Prostate gland (tissue), 2 donors: ENCODE measurements at regions not wholly inside any gene's neighbourhood (a gene's known extent, or its start where the extent isn't known, plus 50 kb on each side); places are given as distances from the start of the nearest gene placed in this dataset.

Experiments
- DNase-seq: peaks from one replicate; pipeline ENCODE4 v3.0.0-alpha.2; 2019; ENCODE audit warnings: low spot score
- H3K27ac ChIP-seq, 2 donors: fragments of 200-600 bp; sonication (generic); 2 replicates each; pipeline ENCODE4 v1.5.1; 2017 to 2019
- H3K27me3 ChIP-seq: fragments of 200-600 bp; sonication (generic); replicated peaks from 2 replicates; pipeline ENCODE4 v1.5.1; 2019; ENCODE audit not compliant: insufficient read depth
- H3K36me3 ChIP-seq, 2 donors: fragments of 200-600 bp; sonication (generic); 1 replicate in 1 of 2; 2 replicates in 1 of 2; pipeline versions ENCODE4 v1.5.1 to v1.8.1; 2017 to 2019
- H3K4me1 ChIP-seq: fragments of 200-600 bp; sonication (generic); replicated peaks from 2 replicates; pipeline ENCODE4 v1.5.1; 2019
- H3K4me3 ChIP-seq, 2 donors: fragments of 200-600 bp; sonication (generic); 2 replicates each; pipeline ENCODE4 v1.5.1; 2017 to 2019
- H3K9me3 ChIP-seq: fragments of 200-600 bp; sonication (generic); 2 replicates; pipeline ENCODE4 v1.5.1; 2017
- POLR2A ChIP-seq: fragments of 450-650 bp; IDR thresholded peaks from one replicate; pipeline ENCODE4 v1.6.1; 2016; ENCODE audit warnings: antibody characterized with exemption, mild to moderate bottlenecking
- POLR2AphosphoS5 ChIP-seq: sonication (generic); formaldehyde crosslinking; IDR thresholded peaks from one replicate; pipeline ENCODE4 v1.6.1; 2017; ENCODE audit warnings: antibody characterized with exemption
- WGBS: methylation state at CpG from one replicate; pipeline ENCODE4 v1.1.5; 2018; 5-methylcytosine and 5-hydroxymethylcytosine counted together
- intact Hi-C: fragments of 100-400 bp; cut with DNase I; formaldehyde crosslinking; loops from one replicate; pipeline ENCODE4 v1.14.2; 2022
- TF ChIP-seq, protein P1 (sequence below), 4 experiments: fragments of 200-600 bp in 2 of 4; fragments of 450-650 bp in 2 of 4; sonication (generic) in 2 of 4; IDR thresholded peaks; 1 replicate in 3 of 4; 2 replicates in 1 of 4; pipeline ENCODE4 v1.5.1; 2016 to 2019; ENCODE audit warnings: antibody characterized with exemption in 4 of 4, mild to moderate bottlenecking in 2 of 4, moderate library complexity in 2 of 4

DNA sequence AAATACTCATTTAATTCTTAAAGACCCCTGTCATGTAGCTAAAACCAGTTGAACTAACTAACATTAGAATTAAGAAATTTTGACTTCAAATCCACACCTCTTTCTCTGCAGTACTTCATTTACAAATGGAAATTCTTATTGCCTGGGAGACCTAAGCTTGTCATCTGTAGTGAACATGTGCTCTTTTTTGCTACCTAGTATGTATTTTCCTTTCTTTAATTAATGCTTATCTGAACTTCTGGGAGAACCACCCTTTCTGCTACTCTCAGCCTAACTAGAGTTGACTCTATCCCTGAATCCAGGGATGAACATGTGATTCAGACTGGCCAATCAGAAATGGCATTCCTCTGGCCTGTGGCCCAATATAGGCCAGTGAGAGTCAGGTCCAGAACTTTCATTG is 75.9 kb upstream of the A1CF start:
- H3K4me3 ChIP-seq = no peak overlapping the region
- intact Hi-C loops = no loop called here
- no peak overlapping the region for H3K27ac ChIP-seq
- TF ChIP-seq, protein P1, sequence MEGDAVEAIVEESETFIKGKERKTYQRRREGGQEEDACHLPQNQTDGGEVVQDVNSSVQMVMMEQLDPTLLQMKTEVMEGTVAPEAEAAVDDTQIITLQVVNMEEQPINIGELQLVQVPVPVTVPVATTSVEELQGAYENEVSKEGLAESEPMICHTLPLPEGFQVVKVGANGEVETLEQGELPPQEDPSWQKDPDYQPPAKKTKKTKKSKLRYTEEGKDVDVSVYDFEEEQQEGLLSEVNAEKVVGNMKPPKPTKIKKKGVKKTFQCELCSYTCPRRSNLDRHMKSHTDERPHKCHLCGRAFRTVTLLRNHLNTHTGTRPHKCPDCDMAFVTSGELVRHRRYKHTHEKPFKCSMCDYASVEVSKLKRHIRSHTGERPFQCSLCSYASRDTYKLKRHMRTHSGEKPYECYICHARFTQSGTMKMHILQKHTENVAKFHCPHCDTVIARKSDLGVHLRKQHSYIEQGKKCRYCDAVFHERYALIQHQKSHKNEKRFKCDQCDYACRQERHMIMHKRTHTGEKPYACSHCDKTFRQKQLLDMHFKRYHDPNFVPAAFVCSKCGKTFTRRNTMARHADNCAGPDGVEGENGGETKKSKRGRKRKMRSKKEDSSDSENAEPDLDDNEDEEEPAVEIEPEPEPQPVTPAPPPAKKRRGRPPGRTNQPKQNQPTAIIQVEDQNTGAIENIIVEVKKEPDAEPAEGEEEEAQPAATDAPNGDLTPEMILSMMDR (IDR thresholded peaks at IDR 0.05) = no peak
- TF ChIP-seq POLR2AphosphoS5 (no peak), POLR2A (no peak)
- H3K4me1 ChIP-seq = no peaks in the 10 kb centered on the region
- no peaks in the 10 kb centered on the region for H3K9me3 ChIP-seq
- H3K27me3 ChIP-seq = no peaks in the 10 kb centered on the region
- DNase-seq = no peak
- H3K36me3 ChIP-seq = no peaks in the 10 kb centered on the region

- 72% methylated on average over 1 of the region's 1 CpG for WGBS
Measured at GRCh38 chr10:50963063-50963462, 77.6 kb upstream of the A1CF start.

DNA sequence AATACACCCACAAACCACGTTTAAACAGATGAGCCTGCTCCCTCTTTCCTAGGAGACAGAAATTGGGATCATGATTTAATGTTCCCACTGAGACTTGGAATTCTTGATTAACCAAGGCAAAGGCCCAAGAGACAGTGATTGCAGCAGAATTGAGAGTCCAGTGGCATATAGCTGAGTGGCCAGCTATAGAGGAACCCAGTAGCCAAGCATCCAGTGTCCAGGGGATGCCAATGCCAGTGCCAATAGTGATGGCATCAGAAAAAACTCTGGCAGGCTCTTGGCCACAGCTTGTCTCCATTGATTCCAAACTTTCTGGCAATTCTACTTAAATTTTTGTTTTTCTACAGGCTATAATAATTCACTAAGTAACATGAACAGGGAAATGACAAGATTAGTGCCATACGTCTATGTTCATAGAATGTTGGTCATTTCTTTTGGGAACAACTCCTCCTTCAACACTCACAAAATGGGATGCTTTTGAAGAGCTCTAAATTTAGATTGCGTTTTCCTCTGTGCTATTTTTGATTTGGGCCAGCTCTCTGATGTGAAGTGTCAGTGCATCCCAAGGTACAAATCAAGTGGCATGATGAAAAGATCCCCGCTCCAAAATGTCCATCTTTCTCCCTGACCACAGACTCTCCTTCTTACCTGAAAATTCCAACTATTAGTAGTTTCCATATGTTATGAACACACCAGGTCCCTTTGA is 83.1 kb upstream of the A1CF start:
- Histone ChIP-seq H3K27ac (no peak overlapping the region), H3K9me3 (no peaks in the 10 kb centered on the region), H3K4me3 (no peak overlapping the region), H3K36me3 (no peaks in the 10 kb centered on the region), H3K4me1 (no peaks in the 10 kb centered on the region), H3K27me3 (no peaks in the 10 kb centered on the region)
- intact Hi-C loops = no loop called here
- WGBS = 83% methylated on average over 4 of the region's 4 CpGs
- no peak for DNase-seq
- TF ChIP-seq POLR2AphosphoS5 = no peak
- TF ChIP-seq, protein P1 (IDR thresholded peaks at IDR 0.05) = no peak
- TF ChIP-seq POLR2A = no peak

More at GRCh38 chr10:50963063-50963462, 77.6 kb upstream of the A1CF start:
- H3K27ac ChIP-seq = no peak overlapping the region
- H3K36me3 ChIP-seq = no peaks in the 10 kb centered on the region
- TF ChIP-seq, protein P1 (IDR thresholded peaks at IDR 0.05) = no peak
- TF ChIP-seq POLR2A (no peak), POLR2AphosphoS5 (no peak)
- H3K9me3 ChIP-seq = no peaks in the 10 kb centered on the region
- H3K27me3 ChIP-seq = no peaks in the 10 kb centered on the region
- no peak for DNase-seq
- H3K4me3 ChIP-seq = no peak overlapping the region
- no peaks in the 10 kb centered on the region for H3K4me1 ChIP-seq
- intact Hi-C loops = no loop called here

DNA sequence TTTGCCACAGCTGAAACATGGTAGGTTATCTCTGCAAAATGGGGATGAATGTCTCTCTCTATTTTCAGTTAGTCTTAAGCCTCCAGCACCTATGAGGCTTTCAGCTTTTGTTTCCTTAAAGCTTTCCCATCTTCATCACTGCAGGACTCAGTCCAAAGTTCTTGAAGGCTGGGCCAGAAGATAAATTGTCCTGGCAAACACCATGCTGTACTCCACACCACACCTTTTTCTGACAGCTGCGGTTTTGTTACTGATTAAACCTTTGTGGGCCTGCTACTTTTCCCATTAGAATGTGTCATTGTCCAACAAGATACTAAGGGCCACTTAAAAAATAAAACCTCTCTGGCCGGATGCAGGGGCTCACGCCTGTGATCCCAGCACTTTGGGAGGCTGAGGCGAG is 87.2 kb upstream of the A1CF start:
- no peak for DNase-seq
- TF ChIP-seq POLR2A = no peak
- TF ChIP-seq, protein P1 (IDR thresholded peaks at IDR 0.05) = no peak
- TF ChIP-seq POLR2AphosphoS5 = no peak

GRCh38 chr10:50981385-50981784 is 92.9 kb upstream of the PRKG1 start:
- Histone ChIP-seq H3K27me3 (no peaks in the 10 kb centered on the region), H3K4me3 (no peak overlapping the region), H3K36me3 (no peaks in the 10 kb centered on the region), H3K9me3 (no peaks in the 10 kb centered on the region), H3K4me1 (no peaks in the 10 kb centered on the region), H3K27ac (no peak overlapping the region)
- TF ChIP-seq, protein P1 (IDR thresholded peaks at IDR 0.05) = no peak
- no peak for TF ChIP-seq POLR2A
- no peak for TF ChIP-seq POLR2AphosphoS5
- intact Hi-C loops = no loop called here
- DNase-seq = no peak

More for the DNA sequence above, 87.2 kb upstream of the A1CF start:
- intact Hi-C loops = no loop called here
- H3K4me3 ChIP-seq = no peak overlapping the region
- WGBS = 72% methylated on average over 4 of the region's 4 CpGs
- no peaks in the 10 kb centered on the region for H3K36me3 ChIP-seq
- H3K27ac ChIP-seq = no peak overlapping the region
- no peaks in the 10 kb centered on the region for H3K4me1 ChIP-seq
- H3K9me3 ChIP-seq = no peaks in the 10 kb centered on the region
- no peaks in the 10 kb centered on the region for H3K27me3 ChIP-seq
